ENCODE measurements at regions not wholly inside any gene's neighbourhood (a gene's known extent, or its start where the extent isn't known, plus 50 kb on each side); places are given as distances from the start of the nearest gene placed in this dataset.

DNA sequence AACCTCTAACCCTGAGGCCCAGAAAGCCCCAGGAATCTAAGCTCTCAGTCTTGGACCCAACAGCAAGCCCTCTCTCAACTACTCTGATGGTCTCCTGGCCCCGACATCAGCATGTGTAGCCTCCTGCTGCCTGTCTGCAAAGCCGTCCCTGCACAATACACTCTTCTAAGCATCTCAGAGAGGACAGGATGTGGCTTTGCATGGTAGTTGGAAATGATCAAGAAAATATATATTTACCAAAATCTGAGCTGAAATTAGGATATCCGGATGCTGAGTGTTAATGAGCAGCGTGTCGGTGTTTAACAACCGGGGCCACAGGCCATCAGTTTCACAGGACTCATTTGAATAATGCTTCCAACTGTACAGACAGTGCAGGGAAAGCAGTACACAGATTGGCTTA lies 59.1 kb upstream of the SIM2 start:
- ChIA-PET POLR2A (interaction anchor here (1.8 kb wide), 1 partner anchor 9 kb away, joined by 4 read pairs; no protein-coding TSS in a partner anchor), CTCF (ENCODE audit: low intra/inter-chr PET ratio) (interaction anchor here (0.6 kb wide), 1 partner anchor 46 kb away, joined by 3 read pairs; no protein-coding TSS in a partner anchor)
- H3K9me1 ChIP-seq (ENCODE audit: control insufficient read depth, insufficient read depth, low read length): no peaks in the 10 kb centered on the region
- no peak overlapping the region for H3K4me3 ChIP-seq
- no peak overlapping the region for H3K27ac ChIP-seq (ENCODE audit: extremely low read depth, low read depth, low read length)
- no peaks in the 10 kb centered on the region for H3K36me3 ChIP-seq (ENCODE audit: control insufficient read depth, insufficient read depth, low read length)
- H4K20me1 ChIP-seq (replicated peaks; ENCODE audit: control insufficient read depth, insufficient read depth, low read length): no peaks in the 10 kb centered on the region
- H2AFZ ChIP-seq (ENCODE audit: low read depth, low read length): no peak overlapping the region
- no peaks in the 10 kb centered on the region for H3K4me1 ChIP-seq (replicated peaks in 1 of 2; ENCODE audit: control insufficient read depth in 2 of 2, insufficient read depth in 2 of 2, low read length in 2 of 2)
- BruUV-seq (replicated peaks): no TSS peak
- no peaks in the 10 kb centered on the region for H3K79me2 ChIP-seq (ENCODE audit: control insufficient read depth, insufficient read depth, low read length)
- in situ Hi-C loops (cut with MboI) (no loop called here), intact Hi-C loops (cut with micrococcal nuclease) (no loop called here)
- FAIRE-seq: no peak
- no peak overlapping the region for H3K4me2 ChIP-seq (ENCODE audit: insufficient read depth, low read length)
- no peak for ATAC-seq
- DNase-seq (ENCODE audit: extremely low read depth in 1 of 4, low spot score in 3 of 4): no peak
- H3K9ac ChIP-seq (ENCODE audit: insufficient read depth in 1 of 2, low read depth in 2 of 2, low read length in 2 of 2): no peak overlapping the region
- 3% methylated on average over 6 of the region's 6 CpGs for WGBS (ENCODE audit: insufficient coverage, low coverage, missing lambda C conversion rate)
- H3K27me3 ChIP-seq (ENCODE audit: control insufficient read depth in 2 of 2, insufficient read depth in 2 of 2, low read length in 2 of 2): peaks cover 14 to 20% of the 10 kb centered on the region in 2 experiments
- H3K9me3 ChIP-seq (replicated peaks; ENCODE audit: control insufficient read depth, insufficient read depth, low read depth, low read length): no peaks in the 10 kb centered on the region
- TF ChIP-seq POLR2H (tag; IDR thresholded peaks at IDR 0.05; ENCODE audit: low read depth) (no peak), ILK (tag; IDR thresholded peaks at IDR 0.05; ENCODE audit: borderline replicate concordance, low read depth) (no peak), OTX1 (CRISPR knock-in tag; IDR thresholded peaks at IDR 0.05) (no peak), ZFP30 (CRISPR knock-in tag; IDR thresholded peaks at IDR 0.05; ENCODE audit: borderline replicate concordance) (no peak)
- TF ChIP-seq, protein P1, sequence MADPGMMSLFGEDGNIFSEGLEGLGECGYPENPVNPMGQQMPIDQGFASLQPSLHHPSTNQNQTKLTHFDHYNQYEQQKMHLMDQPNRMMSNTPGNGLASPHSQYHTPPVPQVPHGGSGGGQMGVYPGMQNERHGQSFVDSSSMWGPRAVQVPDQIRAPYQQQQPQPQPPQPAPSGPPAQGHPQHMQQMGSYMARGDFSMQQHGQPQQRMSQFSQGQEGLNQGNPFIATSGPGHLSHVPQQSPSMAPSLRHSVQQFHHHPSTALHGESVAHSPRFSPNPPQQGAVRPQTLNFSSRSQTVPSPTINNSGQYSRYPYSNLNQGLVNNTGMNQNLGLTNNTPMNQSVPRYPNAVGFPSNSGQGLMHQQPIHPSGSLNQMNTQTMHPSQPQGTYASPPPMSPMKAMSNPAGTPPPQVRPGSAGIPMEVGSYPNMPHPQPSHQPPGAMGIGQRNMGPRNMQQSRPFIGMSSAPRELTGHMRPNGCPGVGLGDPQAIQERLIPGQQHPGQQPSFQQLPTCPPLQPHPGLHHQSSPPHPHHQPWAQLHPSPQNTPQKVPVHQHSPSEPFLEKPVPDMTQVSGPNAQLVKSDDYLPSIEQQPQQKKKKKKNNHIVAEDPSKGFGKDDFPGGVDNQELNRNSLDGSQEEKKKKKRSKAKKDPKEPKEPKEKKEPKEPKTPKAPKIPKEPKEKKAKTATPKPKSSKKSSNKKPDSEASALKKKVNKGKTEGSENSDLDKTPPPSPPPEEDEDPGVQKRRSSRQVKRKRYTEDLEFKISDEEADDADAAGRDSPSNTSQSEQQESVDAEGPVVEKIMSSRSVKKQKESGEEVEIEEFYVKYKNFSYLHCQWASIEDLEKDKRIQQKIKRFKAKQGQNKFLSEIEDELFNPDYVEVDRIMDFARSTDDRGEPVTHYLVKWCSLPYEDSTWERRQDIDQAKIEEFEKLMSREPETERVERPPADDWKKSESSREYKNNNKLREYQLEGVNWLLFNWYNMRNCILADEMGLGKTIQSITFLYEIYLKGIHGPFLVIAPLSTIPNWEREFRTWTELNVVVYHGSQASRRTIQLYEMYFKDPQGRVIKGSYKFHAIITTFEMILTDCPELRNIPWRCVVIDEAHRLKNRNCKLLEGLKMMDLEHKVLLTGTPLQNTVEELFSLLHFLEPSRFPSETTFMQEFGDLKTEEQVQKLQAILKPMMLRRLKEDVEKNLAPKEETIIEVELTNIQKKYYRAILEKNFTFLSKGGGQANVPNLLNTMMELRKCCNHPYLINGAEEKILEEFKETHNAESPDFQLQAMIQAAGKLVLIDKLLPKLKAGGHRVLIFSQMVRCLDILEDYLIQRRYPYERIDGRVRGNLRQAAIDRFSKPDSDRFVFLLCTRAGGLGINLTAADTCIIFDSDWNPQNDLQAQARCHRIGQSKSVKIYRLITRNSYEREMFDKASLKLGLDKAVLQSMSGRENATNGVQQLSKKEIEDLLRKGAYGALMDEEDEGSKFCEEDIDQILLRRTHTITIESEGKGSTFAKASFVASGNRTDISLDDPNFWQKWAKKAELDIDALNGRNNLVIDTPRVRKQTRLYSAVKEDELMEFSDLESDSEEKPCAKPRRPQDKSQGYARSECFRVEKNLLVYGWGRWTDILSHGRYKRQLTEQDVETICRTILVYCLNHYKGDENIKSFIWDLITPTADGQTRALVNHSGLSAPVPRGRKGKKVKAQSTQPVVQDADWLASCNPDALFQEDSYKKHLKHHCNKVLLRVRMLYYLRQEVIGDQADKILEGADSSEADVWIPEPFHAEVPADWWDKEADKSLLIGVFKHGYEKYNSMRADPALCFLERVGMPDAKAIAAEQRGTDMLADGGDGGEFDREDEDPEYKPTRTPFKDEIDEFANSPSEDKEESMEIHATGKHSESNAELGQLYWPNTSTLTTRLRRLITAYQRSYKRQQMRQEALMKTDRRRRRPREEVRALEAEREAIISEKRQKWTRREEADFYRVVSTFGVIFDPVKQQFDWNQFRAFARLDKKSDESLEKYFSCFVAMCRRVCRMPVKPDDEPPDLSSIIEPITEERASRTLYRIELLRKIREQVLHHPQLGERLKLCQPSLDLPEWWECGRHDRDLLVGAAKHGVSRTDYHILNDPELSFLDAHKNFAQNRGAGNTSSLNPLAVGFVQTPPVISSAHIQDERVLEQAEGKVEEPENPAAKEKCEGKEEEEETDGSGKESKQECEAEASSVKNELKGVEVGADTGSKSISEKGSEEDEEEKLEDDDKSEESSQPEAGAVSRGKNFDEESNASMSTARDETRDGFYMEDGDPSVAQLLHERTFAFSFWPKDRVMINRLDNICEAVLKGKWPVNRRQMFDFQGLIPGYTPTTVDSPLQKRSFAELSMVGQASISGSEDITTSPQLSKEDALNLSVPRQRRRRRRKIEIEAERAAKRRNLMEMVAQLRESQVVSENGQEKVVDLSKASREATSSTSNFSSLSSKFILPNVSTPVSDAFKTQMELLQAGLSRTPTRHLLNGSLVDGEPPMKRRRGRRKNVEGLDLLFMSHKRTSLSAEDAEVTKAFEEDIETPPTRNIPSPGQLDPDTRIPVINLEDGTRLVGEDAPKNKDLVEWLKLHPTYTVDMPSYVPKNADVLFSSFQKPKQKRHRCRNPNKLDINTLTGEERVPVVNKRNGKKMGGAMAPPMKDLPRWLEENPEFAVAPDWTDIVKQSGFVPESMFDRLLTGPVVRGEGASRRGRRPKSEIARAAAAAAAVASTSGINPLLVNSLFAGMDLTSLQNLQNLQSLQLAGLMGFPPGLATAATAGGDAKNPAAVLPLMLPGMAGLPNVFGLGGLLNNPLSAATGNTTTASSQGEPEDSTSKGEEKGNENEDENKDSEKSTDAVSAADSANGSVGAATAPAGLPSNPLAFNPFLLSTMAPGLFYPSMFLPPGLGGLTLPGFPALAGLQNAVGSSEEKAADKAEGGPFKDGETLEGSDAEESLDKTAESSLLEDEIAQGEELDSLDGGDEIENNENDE (IDR thresholded peaks at IDR 0.05; ENCODE audit: low read depth, low read length): no peak
- TF ChIP-seq, protein P2, sequence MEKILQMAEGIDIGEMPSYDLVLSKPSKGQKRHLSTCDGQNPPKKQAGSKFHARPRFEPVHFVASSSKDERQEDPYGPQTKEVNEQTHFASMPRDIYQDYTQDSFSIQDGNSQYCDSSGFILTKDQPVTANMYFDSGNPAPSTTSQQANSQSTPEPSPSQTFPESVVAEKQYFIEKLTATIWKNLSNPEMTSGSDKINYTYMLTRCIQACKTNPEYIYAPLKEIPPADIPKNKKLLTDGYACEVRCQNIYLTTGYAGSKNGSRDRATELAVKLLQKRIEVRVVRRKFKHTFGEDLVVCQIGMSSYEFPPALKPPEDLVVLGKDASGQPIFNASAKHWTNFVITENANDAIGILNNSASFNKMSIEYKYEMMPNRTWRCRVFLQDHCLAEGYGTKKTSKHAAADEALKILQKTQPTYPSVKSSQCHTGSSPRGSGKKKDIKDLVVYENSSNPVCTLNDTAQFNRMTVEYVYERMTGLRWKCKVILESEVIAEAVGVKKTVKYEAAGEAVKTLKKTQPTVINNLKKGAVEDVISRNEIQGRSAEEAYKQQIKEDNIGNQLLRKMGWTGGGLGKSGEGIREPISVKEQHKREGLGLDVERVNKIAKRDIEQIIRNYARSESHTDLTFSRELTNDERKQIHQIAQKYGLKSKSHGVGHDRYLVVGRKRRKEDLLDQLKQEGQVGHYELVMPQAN (IDR thresholded peaks at IDR 0.05; ENCODE audit: borderline replicate concordance): no peak
